ENCODE measurements at regions not wholly inside any gene's neighbourhood (a gene's known extent, or its start where the extent isn't known, plus 50 kb on each side); places are given as distances from the start of the nearest gene placed in this dataset.
"Not testable (repeated sequence)": the region's sequence is repeated elsewhere in the genome, so short reads cannot be mapped to it uniquely, and the experiment has no call there.

GRCh38 chr21:15559660-15560059 lies 170.1 kb upstream of the USP25 start:
- DNase-seq = no peak

GRCh38 chr21:15560383-15561056 lies 169.3 kb upstream of the USP25 start:
- DNase-seq = no peak

GRCh38 chr21:15562748-15563147 lies 167.0 kb upstream of the USP25 start:
- DNase-seq = no peak

DNA sequence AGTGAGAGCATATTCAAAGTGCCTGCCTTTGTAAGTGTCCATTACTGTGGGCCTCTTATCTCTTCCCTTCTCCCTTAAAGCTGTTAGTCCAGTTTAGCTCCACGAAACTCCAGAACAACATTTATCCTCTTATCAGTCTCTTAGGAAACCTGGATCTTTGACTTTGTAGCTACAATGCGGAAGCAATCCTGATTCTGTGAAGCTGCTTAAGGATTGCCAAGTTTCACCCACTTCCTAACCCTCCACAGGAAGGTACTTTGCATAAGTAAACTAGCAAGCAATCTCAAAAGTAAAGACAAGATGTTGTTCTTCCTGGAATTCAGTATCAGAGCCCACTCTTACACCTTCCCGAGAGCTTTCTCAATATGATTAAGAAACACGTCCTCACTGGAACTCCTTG lies 164.9 kb upstream of the USP25 start:
- no peak for DNase-seq

GRCh38 chr21:15566703-15567102 lies 163.1 kb upstream of the USP25 start:
- no peak for DNase-seq

- DNase-seq = no peak
Observed at GRCh38 chr21:15567191-15567590, 162.6 kb upstream of the USP25 start.

GRCh38 chr21:15568516-15568915 lies 161.3 kb upstream of the USP25 start:
- no peak for DNase-seq

GRCh38 chr21:15586752-15587427 lies 142.9 kb upstream of the USP25 start:
- DNase-seq = no peak

- peak; percentile 4 for DNase-seq
Observed at GRCh38 chr21:15592271-15592860, 137.4 kb upstream of the USP25 start.

DNA sequence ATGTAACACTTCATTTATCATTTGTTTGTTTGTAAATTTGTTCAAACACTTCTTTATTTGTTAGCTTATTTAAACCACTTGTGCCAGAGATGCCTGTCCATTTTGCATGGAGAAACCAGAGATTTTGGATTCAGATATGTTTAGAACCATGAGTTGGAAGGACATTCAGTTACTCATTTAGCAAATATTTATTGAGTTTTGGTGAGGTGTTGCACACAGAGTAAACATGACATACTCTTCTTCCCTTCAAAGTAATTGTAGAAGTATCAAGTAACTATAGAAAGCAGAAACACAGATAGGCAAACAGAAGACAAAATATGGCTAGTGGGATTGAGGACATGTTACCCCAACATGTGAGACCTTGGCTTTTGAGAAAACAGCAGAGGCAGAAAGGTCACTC lies 136.8 kb upstream of the USP25 start:
- no peak for DNase-seq

DNA sequence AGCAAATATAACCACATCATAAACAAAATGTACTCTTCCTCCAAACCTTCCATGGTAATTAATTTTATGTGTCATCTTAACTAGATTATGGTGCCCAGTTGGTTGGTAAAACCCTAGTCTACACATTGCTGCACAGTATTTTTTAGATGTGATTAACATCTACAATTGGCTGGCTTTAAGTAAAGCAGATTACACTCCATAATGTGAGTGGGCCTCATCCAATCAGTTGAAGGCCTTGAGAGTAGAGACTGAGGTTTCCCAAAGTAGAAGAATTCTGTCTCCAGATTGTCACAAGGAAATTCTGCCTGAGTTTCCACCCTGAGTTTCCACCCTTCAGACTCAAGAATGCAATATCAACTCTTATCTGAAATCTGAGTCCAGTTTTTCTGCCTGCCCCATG lies 128.4 kb upstream of the USP25 start:
- DNase-seq = no peak

- DNase-seq = peak; percentile 22
Observed at GRCh38 chr21:15604413-15604812, 125.4 kb upstream of the USP25 start.

- no peak for DNase-seq
Observed at GRCh38 chr21:15614766-15615165, 115.0 kb upstream of the USP25 start.

GRCh38 chr21:15616864-15617574 lies 112.8 kb upstream of the USP25 start:
- DNase-seq = no peak

GRCh38 chr21:15617964-15618363 lies 111.8 kb upstream of the USP25 start:
- no peak for DNase-seq

GRCh38 chr21:15620892-15621291 lies 108.9 kb upstream of the USP25 start:
- no peak for DNase-seq

DNA sequence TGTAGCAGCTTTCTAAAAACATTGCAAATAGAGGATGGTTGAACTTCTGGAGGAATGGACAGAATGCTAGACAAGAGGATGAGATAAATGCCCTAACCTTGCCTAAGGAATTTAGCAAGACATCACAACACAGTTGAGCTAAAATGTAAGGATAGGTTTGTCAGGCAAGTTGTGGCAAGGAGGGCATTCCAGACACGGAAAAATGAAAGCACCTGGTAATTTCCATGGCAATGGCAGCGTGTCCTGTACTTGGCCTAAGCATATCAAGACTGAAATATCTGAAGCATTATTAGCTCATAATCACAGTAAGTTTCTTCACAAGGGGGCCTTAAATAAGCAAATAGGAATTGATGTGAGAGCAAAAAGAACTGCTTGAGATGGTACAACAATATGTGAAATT lies 105.1 kb upstream of the USP25 start:
- no peak for DNase-seq

GRCh38 chr21:15625363-15625762 lies 104.4 kb upstream of the USP25 start:
- DNase-seq = no peak

GRCh38 chr21:15626031-15626430 lies 103.8 kb upstream of the USP25 start:
- no peak for DNase-seq

GRCh38 chr21:15627011-15627410 lies 102.8 kb upstream of the USP25 start:
- no peak for DNase-seq

GRCh38 chr21:15627823-15628222 lies 102.0 kb upstream of the USP25 start:
- no peak for DNase-seq

DNA sequence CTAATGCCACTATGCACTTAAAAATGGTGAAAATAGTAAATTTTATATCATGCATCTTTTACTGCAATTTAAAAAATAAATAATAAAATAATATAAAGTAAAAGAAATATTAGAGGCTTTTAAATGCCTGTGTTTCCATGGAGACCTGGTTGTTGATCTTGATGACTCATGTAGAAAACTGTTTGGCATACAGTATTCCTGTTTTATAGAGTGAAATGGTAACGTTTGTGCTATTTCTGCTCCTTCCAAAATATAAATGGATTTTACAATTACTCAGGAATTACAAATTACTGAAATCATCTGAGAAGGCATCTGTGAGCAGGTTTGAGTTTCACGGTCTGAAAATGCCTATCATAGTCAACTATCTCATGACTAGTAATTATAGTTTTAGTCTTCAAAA lies 98.4 kb upstream of the USP25 start:
- DNase-seq = no peak

- not testable (repeated sequence) for DNase-seq
Observed at GRCh38 chr21:15634541-15634940, 95.2 kb upstream of the USP25 start.

All from NCI-H1048 (cell line).